Activated CD4-positive, alpha-beta T cell treated with anti-CD3 and anti-CD28 coated beads for 36 hours (primary cell): ENCODE measurements at regions not wholly inside any gene's neighbourhood (a gene's known extent, or its start where the extent isn't known, plus 50 kb on each side); places are given as distances from the start of the nearest gene placed in this dataset.

Experiments used
- ATAC-seq: fragments of 200-7000 bp; cut with Tn5 transposase; one replicate; pipeline ENCODE4 v1.10.0; 2021; ENCODE audit warnings: mild to moderate bottlenecking, moderate library complexity
- CTCF ChIA-PET: fragments of 350-600 bp; sonication (Branson Sonifier 250); formaldehyde crosslinking; loops from one replicate; lab custom pipeline; 2021; ENCODE audit warnings: antibody characterized with exemption; lab: Charles Lee
- POLR2A ChIA-PET: fragments of 350-600 bp; sonication (Branson Sonifier 250); formaldehyde crosslinking; loops from one replicate; lab custom pipeline; 2021; ENCODE audit warnings: antibody characterized with exemption, inconsistent platforms; lab: Charles Lee
- DNase-seq: peaks from one replicate; pipeline ENCODE4 v3.0.0-alpha.2; 2020
- H3K27ac Mint-ChIP-seq: one replicate; pipeline ENCODE4 v1.8.0; 2021; ENCODE audit warnings: mixed read lengths
- H3K27me3 Mint-ChIP-seq: one replicate; pipeline ENCODE4 v1.8.0; 2021; ENCODE audit warnings: mixed read lengths
- H3K36me3 Mint-ChIP-seq: one replicate; pipeline ENCODE4 v1.8.0; 2021; ENCODE audit warnings: low read depth, mixed read lengths
- H3K4me1 Mint-ChIP-seq: one replicate; pipeline ENCODE4 v1.8.0; 2021; ENCODE audit warnings: mixed read lengths
- H3K4me3 Mint-ChIP-seq: one replicate; pipeline ENCODE4 v1.8.0; 2021; ENCODE audit warnings: mild to moderate bottlenecking, moderate library complexity, mixed read lengths
- H3K9me3 Mint-ChIP-seq: one replicate; pipeline ENCODE4 v1.8.0; 2021; ENCODE audit warnings: low read depth, mixed read lengths
- intact Hi-C, 2 experiments: fragments of 100-400 bp; cut with DNase I in 1 of 2; cut with micrococcal nuclease in 1 of 2; formaldehyde crosslinking; loops; one replicate each; pipeline versions ENCODE4 v1.14.2 to v1.15.1; 2022 to 2024; cut with DNase I, micrococcal nuclease

DNA sequence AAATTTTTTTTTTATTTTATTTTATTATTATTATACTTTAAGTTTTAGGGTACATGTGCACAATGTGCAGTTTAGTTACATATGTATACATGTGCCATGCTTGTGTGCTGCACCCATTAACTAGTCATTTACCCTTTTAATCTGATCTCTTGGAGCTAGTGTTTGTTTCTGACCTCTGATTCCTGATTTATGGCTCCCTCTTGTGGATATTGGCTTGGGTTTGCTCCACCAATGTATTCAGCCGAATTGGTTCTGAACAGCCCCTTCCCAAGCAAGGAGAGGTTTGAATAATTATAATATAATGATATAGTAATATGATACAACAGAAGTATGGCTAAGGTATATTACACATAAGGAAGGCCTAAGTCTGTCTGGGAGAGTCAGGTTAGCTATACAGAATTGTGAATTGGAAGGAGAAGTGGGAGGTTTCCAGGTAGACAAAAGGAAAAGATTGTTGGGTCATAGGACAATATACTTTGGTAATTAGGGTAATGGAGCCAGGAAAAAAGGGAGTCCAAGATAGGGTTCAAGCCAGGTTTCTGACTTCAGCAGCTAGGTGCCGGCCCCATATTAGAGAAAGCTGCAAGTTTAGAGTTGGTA lies 53.1 kb upstream of the HMCN1 start:
- no peak overlapping the region for H3K4me3 Mint-ChIP-seq
- no peaks in the 10 kb centered on the region for H3K9me3 Mint-ChIP-seq
- intact Hi-C loops, result loop anchor here (2.0 to 5.0 kb wide), 5 partner anchors 439 to 874 kb away; partner anchors contain the start of genes SWT1 (in 1 of the 2) and TRMT1L (in 1 of the 2)
- CTCF ChIA-PET, result interaction anchor here (0.6 to 3.8 kb wide), 38 partner anchors 9 to 543 kb away, joined by 3 to 24 read pairs (median 3); no protein-coding TSS in a partner anchor
- peak; percentile 16 for DNase-seq
- H3K27me3 Mint-ChIP-seq, result no peaks in the 10 kb centered on the region
- no peak overlapping the region for H3K27ac Mint-ChIP-seq
- POLR2A ChIA-PET, result interaction anchor here (0.5 to 0.6 kb wide), 2 partner anchors 546 to 636 kb away, joined by 3 to 4 read pairs; partner anchors contain the start of gene RNF2
- no peaks in the 10 kb centered on the region for H3K36me3 Mint-ChIP-seq
- peak; percentile 73 for ATAC-seq
- peaks cover 25% of the 10 kb centered on the region for H3K4me1 Mint-ChIP-seq

DNA sequence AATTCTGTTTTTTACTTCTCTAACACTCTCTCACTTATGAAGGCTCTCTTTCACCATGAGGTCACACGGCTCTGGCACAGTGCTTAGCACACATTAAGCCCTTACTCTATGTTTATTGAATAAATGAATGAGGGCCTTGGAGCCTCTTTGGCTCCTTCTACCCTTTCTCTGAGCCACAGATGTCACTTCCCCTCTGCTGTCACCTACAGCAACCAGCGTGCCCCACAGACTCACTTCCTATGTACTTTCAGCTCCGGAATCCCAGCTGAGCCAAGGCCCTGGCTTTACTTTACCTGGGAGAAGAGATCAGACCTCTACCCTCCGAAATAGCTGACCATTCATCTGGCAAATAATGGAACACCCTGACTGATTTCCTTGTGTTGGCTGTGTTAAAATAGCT lies 53.7 kb upstream of the HMCN1 start:
- intact Hi-C loops, result loop anchor here (2.0 to 5.0 kb wide), 5 partner anchors 438 to 873 kb away; partner anchors contain the start of genes SWT1 (in 1 of the 2) and TRMT1L (in 1 of the 2)
- H3K27ac Mint-ChIP-seq, result peak overlapping the region; percentile 33
- H3K9me3 Mint-ChIP-seq, result no peaks in the 10 kb centered on the region
- H3K4me1 Mint-ChIP-seq, result peaks cover 26% of the 10 kb centered on the region
- ChIA-PET POLR2A (interaction anchor here (0.6 kb wide), 1 partner anchor 547 kb away, joined by 3 read pairs; no protein-coding TSS in a partner anchor), CTCF (interaction anchor here (0.5 to 3.8 kb wide), 37 partner anchors 9 to 1040 kb away, joined by 3 to 24 read pairs (median 3); no protein-coding TSS in a partner anchor)
- H3K4me3 Mint-ChIP-seq, result no peak overlapping the region
- no peaks in the 10 kb centered on the region for H3K36me3 Mint-ChIP-seq
- DNase-seq (peak; percentile 27), ATAC-seq (peak; percentile 60)
- H3K27me3 Mint-ChIP-seq, result no peaks in the 10 kb centered on the region

DNA sequence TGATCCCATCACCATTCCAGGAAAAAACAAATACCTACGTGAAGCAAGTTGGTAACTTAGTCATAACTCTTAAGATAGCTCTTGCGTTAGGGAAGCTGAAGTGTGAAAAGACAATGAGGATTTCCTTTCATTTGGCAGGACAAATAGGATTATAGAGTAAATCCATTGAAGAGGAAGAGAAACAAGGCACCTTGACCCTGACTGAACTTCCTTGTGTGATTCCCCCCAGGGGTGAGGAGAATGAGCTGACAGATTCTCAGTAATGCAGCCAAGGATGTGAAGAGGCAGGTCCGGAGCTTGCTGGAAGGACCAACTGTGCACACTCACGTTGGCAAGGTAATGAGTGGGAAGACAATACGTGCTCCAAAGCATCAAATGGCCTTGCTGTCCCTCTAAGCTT lies 55.0 kb upstream of the HMCN1 start:
- H3K36me3 Mint-ChIP-seq, result no peaks in the 10 kb centered on the region
- ATAC-seq (no peak), DNase-seq (no peak)
- peaks cover 38% of the 10 kb centered on the region for H3K4me1 Mint-ChIP-seq
- no peaks in the 10 kb centered on the region for H3K9me3 Mint-ChIP-seq
- no peak overlapping the region for H3K27ac Mint-ChIP-seq
- no peaks in the 10 kb centered on the region for H3K27me3 Mint-ChIP-seq
- POLR2A ChIA-PET, result no interaction called here
- intact Hi-C loops, result loop anchor here (5.0 to 10.0 kb wide), 2 partner anchors 112 to 694 kb away; no protein-coding TSS in a partner anchor
- H3K4me3 Mint-ChIP-seq, result no peak overlapping the region
- CTCF ChIA-PET, result interaction anchor here (0.6 to 3.1 kb wide), 5 partner anchors 9 to 509 kb away, joined by 3 to 16 read pairs (median 13); no protein-coding TSS in a partner anchor

DNA sequence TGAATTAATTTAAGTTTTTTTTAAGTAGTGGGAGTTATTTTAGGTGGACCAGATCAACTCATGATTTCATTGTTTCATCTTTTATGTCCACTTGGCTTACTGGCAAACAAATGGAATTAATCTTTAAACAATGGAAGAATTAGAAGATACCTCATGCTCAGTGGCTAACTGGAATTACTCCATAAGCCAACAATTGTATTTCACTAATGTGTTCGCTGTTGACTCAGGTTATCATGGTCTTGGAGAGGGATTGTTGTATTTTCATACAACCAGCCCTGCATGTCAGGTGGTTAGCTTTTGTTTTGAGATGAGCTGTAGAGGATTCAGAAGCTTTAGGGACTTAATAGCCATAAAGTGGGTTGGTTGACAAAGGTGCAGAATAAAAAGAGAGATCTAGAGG lies 57.2 kb upstream of the HMCN1 start:
- Mint-ChIP-seq H3K27ac (no peak overlapping the region), H3K36me3 (no peaks in the 10 kb centered on the region), H3K9me3 (no peaks in the 10 kb centered on the region), H3K27me3 (no peaks in the 10 kb centered on the region), H3K4me3 (no peak overlapping the region), H3K4me1 (peaks cover 47% of the 10 kb centered on the region)
- ATAC-seq (no peak), DNase-seq (no peak)
- ChIA-PET CTCF (interaction anchor here (0.5 to 1.2 kb wide), 3 partner anchors 66 to 439 kb away, joined by 3 to 5 read pairs (median 3); no protein-coding TSS in a partner anchor), POLR2A (no interaction called here)
- intact Hi-C loops, result loop anchor here (5.0 to 10.0 kb wide), 2 partner anchors 110 to 692 kb away; no protein-coding TSS in a partner anchor

DNA sequence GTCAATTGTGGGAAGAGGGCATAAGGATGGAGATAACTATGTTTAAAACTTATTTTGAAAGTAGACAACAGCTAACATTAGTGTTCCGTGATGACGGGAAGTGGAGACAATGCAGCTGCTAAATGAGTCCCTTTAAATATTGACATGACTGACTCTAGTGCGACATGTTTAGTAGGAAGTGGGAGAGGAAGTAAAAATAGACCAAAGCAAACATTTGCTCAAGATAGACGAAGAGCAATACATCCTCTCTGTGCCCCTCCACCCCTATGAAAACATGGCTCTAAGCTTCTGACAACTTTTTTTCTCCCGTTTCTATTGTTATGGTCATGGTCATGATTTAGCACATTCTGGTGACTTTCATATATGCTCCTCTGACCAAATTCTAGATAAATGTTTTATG lies 60.0 kb upstream of the HMCN1 start:
- ChIA-PET CTCF (interaction anchor here (1.0 to 2.7 kb wide), 3 partner anchors 20 to 253 kb away, joined by 3 to 11 read pairs (median 3); no protein-coding TSS in a partner anchor), POLR2A (no interaction called here)
- Mint-ChIP-seq H3K27me3 (no peaks in the 10 kb centered on the region), H3K27ac (peak overlapping the region; percentile 74), H3K36me3 (no peaks in the 10 kb centered on the region), H3K4me3 (peak overlapping the region; percentile 38), H3K9me3 (no peaks in the 10 kb centered on the region), H3K4me1 (peaks cover 37% of the 10 kb centered on the region)
- ATAC-seq, result peak; percentile 70
- intact Hi-C loops, result loop anchor here (5.0 to 10.0 kb wide), 3 partner anchors 357 to 689 kb away; partner anchors contain the start of gene IVNS1ABP (in 2 of the 2)
- no peak for DNase-seq

DNA sequence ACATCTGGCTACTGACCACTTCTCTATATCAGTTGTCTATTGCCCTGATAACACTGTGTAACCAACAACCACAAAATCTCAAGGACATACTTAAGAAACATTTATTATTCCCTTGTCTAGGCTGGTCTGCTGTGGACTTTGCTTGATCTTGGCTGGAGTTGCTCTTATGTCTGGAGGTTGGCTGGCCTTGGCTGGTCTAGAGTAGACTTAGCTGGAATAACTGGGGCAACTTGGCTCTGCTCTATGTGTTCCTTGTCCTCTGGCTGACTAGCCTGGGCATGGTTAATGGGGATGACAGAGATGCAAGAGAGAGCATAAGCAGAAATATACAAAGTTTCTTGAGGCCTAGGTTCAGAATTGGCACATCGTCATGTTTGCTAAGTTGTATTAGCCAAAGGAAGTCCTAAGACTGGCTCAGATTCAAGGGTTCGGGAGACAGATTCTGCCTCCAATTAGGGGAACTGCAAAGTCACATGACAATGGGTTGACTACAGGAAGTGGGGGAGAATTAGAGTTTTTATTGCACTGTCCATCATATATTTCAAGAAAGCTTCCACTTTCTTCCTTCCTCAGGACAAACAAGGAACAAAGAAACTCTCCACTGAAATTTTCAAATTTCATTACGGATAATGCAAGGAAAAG lies 61.4 kb upstream of the HMCN1 start:
- no peaks in the 10 kb centered on the region for H3K36me3 Mint-ChIP-seq
- DNase-seq (no peak), ATAC-seq (no peak)
- intact Hi-C loops, result loop anchor here (5.0 to 10.0 kb wide), 3 partner anchors 356 to 688 kb away; partner anchors contain the start of gene IVNS1ABP (in 2 of the 2)
- H3K9me3 Mint-ChIP-seq, result no peaks in the 10 kb centered on the region
- ChIA-PET POLR2A (no interaction called here), CTCF (no interaction called here)
- no peaks in the 10 kb centered on the region for H3K27me3 Mint-ChIP-seq
- peaks cover 31% of the 10 kb centered on the region for H3K4me1 Mint-ChIP-seq
- H3K27ac Mint-ChIP-seq, result no peak overlapping the region
- H3K4me3 Mint-ChIP-seq, result no peak overlapping the region

DNA sequence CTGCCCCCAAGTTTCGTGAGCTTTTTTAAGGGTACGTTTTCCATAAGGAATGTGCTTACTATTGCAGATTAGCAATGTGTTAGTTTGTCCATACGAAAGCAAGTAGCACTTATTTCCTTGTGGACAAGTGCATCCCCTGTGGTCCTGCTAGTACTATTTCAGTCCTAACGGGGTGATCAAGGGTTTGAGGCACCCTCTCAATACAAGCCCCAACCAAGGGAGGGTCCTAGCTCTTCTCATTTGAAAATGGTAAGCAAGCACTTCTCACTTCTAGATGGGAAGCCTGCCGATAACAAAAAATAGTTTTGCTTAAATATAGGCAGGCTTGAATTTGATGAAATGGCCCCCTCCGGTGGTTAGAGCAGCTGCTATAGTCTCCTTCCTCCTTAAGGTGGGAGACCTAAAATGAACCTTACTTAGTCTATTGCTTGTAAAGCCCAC lies 64.0 kb upstream of the HMCN1 start:
- Mint-ChIP-seq H3K9me3 (no peaks in the 10 kb centered on the region), H3K27ac (no peak overlapping the region), H3K4me1 (peaks cover 23% of the 10 kb centered on the region), H3K27me3 (no peaks in the 10 kb centered on the region), H3K36me3 (no peaks in the 10 kb centered on the region), H3K4me3 (no peak overlapping the region)
- ChIA-PET CTCF (interaction anchor here (0.5 to 3.4 kb wide), 22 partner anchors 9 to 546 kb away, joined by 3 to 19 read pairs (median 3); partner anchors contain the start of gene IVNS1ABP), POLR2A (no interaction called here)
- intact Hi-C loops, result loop anchor here (5.0 to 10.0 kb wide), 3 partner anchors 353 to 685 kb away; partner anchors contain the start of gene IVNS1ABP (in 2 of the 2)
- ATAC-seq (peak; percentile 85), DNase-seq (peak; percentile 64)

DNA sequence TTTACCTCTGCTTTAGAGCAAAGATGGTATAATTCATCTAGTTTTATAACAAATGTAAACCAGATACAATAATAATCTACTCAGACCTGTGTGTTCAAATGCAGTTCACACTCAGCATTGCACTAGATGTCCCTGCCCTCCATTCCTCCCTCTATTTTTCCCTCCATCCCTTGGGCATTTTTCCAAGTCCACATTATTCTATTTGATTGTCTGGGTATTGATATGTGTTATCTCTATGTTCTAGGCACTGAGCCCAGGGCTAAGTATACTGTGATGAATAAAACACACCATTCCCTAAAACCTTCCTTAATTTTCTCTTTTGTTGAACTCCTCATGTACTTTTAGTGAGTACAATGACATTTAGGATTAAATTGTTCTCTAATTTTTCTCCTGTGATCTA lies 66.2 kb upstream of the HMCN1 start:
- POLR2A ChIA-PET, result interaction anchor here (0.6 kb wide), 1 partner anchor 637 kb away, joined by 4 read pairs; no protein-coding TSS in a partner anchor
- intact Hi-C loops, result no loop called here
- ATAC-seq (no peak), DNase-seq (no peak)
- Mint-ChIP-seq H3K27me3 (no peaks in the 10 kb centered on the region), H3K4me3 (no peak overlapping the region), H3K4me1 (peaks cover 10% of the 10 kb centered on the region), H3K36me3 (no peaks in the 10 kb centered on the region), H3K27ac (no peak overlapping the region), H3K9me3 (no peaks in the 10 kb centered on the region)
- CTCF ChIA-PET, result no interaction called here

DNA sequence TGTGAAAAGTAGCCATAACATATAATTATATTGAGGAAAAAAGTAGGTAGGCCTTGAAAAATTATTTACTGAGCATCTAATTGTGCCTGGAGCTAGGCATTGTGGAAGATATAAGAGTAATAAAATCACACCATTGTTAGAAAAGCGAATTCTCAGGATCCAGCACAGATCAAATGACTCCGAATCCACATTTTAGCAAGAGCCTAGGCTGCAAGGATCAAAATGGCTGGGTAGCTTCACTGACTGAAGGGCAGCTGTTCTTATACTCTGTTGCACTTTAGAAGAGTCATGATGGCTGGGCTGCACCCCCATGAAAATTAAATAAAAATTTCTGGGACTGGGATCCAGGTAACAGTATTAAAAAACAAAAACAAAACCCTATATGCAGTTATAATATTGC lies 67.6 kb upstream of the HMCN1 start:
- Mint-ChIP-seq H3K4me1 (peaks cover 8% of the 10 kb centered on the region), H3K4me3 (no peak overlapping the region), H3K36me3 (no peaks in the 10 kb centered on the region), H3K27ac (no peak overlapping the region), H3K27me3 (no peaks in the 10 kb centered on the region), H3K9me3 (no peaks in the 10 kb centered on the region)
- DNase-seq, result no peak
- CTCF ChIA-PET, result interaction anchor here (0.8 to 0.9 kb wide), 2 partner anchors 14 to 22 kb away, joined by 3 read pairs; no protein-coding TSS in a partner anchor
- ATAC-seq, result no peak
- intact Hi-C loops, result no loop called here
- POLR2A ChIA-PET, result no interaction called here

DNA sequence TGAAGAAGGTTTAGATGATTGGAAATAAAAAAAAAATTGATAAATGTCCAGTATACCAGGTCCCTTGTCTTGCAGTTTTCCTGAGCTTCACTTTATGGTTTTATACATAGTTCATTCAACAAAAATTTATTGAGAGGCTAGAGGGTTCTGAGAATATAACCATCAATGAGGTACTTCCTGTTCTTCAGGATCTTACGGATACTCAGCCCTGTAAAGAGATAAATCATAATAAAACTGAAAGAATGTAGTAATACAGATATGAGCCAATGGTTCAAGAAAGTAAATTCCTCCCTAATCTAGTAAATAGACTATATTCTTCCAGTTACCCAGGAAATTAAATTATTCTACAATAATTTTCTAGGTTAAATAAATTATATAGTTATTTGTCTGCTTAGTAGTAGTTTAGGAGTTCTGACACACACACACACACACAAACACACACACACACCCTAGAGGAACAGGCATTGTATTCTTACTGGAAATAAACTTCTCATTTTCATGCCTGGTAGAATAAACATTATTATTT lies 70.4 kb upstream of the HMCN1 start:
- peak; percentile 78 for ATAC-seq
- no peak for DNase-seq
- H3K27me3 Mint-ChIP-seq, result no peaks in the 10 kb centered on the region
- H3K9me3 Mint-ChIP-seq, result no peaks in the 10 kb centered on the region
- H3K36me3 Mint-ChIP-seq, result no peaks in the 10 kb centered on the region
- H3K27ac Mint-ChIP-seq, result no peak overlapping the region
- intact Hi-C loops, result no loop called here
- H3K4me1 Mint-ChIP-seq, result peaks cover 3% of the 10 kb centered on the region
- ChIA-PET POLR2A (interaction anchor here (0.7 kb wide), 1 partner anchor 39 kb away, joined by 4 read pairs; no protein-coding TSS in a partner anchor), CTCF (no interaction called here)
- H3K4me3 Mint-ChIP-seq, result no peak overlapping the region

DNA sequence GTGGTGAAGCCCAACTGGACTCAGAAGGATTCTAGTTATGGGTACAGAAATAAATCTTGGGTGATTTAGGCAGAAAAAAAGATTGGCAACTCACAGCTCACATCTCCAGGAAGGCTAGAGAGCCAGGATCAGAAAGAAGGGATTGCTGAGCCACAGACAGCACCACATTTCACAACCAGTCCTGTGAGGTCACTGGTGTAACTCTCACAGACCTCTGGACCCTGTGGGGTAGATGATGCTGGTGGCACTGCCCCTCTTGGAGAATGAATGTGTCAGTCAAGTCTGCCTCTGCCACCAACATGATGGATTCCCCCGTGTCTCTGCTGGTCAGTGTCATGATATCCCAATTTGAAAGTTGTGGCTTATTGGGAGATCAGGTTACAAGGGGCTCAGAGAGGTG lies 70.9 kb upstream of the HMCN1 start:
- intact Hi-C loops, result no loop called here
- Mint-ChIP-seq H3K36me3 (no peaks in the 10 kb centered on the region), H3K9me3 (no peaks in the 10 kb centered on the region), H3K27me3 (no peaks in the 10 kb centered on the region), H3K4me1 (peaks cover 3% of the 10 kb centered on the region), H3K27ac (no peak overlapping the region), H3K4me3 (no peak overlapping the region)
- ATAC-seq (no peak), DNase-seq (no peak)
- ChIA-PET CTCF (no interaction called here), POLR2A (no interaction called here)
